Sigmoid colon (tissue), 4 donors: ENCODE measurements at regions not wholly inside any gene's neighbourhood (a gene's known extent, or its start where the extent isn't known, plus 50 kb on each side); places are given as distances from the start of the nearest gene placed in this dataset.

ENCODE experiments used
- EP300 ChIP-seq, 4 donors: sonication (generic); formaldehyde crosslinking; IDR thresholded peaks; one replicate each; pipeline ENCODE4 v1.6.1; 2017; ENCODE audit warnings: antibody characterized with exemption in 4 of 4
- POLR2A ChIP-seq, 2 donors: fragments of 450-650 bp; IDR thresholded peaks; one replicate each; pipeline ENCODE4 v1.6.1; 2016; ENCODE audit warnings: antibody characterized with exemption in 2 of 2, mild to moderate bottlenecking in 2 of 2, moderate library complexity in 2 of 2
- TF ChIP-seq, protein P1 (sequence below), 4 experiments: fragments of 450-650 bp in 3 of 4; fragments of 200-600 bp in 1 of 4; IDR thresholded peaks; one replicate each; pipeline ENCODE4 v1.5.1; 2016 to 2019; ENCODE audit warnings: antibody characterized with exemption in 4 of 4, mild to moderate bottlenecking in 3 of 4, moderate library complexity in 2 of 4

DNA sequence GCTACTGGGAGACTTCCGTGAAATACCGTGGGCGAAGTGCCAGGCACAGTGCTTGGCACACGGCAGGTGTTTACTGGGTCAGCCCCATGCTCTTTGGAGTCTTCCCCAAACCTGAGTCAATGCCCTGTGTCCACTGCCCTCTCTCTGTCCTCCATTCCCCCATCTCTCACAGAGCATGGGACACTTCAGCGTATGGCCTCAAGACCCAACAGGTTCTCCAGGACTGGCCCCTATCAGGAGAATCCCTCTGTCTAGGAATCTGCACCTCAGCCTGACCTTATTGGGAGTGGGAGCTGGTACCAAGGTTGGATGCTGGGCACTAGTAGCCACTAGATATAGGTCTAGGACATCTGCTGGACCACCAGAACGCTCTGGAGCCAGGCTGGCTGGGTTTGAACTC is 67.2 kb upstream of the LMO1 start:
- TF ChIP-seq POLR2A (IDR thresholded peaks at IDR 0.05) (no peak), EP300 (IDR thresholded peaks at IDR 0.05) (no peak)
- TF ChIP-seq, protein P1, sequence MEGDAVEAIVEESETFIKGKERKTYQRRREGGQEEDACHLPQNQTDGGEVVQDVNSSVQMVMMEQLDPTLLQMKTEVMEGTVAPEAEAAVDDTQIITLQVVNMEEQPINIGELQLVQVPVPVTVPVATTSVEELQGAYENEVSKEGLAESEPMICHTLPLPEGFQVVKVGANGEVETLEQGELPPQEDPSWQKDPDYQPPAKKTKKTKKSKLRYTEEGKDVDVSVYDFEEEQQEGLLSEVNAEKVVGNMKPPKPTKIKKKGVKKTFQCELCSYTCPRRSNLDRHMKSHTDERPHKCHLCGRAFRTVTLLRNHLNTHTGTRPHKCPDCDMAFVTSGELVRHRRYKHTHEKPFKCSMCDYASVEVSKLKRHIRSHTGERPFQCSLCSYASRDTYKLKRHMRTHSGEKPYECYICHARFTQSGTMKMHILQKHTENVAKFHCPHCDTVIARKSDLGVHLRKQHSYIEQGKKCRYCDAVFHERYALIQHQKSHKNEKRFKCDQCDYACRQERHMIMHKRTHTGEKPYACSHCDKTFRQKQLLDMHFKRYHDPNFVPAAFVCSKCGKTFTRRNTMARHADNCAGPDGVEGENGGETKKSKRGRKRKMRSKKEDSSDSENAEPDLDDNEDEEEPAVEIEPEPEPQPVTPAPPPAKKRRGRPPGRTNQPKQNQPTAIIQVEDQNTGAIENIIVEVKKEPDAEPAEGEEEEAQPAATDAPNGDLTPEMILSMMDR (IDR thresholded peaks at IDR 0.05): no peak
